ENCODE measurements at regions not wholly inside any gene's neighbourhood (a gene's known extent, or its start where the extent isn't known, plus 50 kb on each side); places are given as distances from the start of the nearest gene placed in this dataset.

GRCh38 chr2:192555740-192556139, 361.0 kb upstream of the TMEFF2 start:
- TF ChIP-seq GABPA (IDR thresholded peaks at IDR 0.05; ENCODE audit: low read depth) (no peak), CTCF (IDR thresholded peaks at IDR 0.05) (no peak), RCOR1 (IDR thresholded peaks at IDR 0.05; ENCODE audit: low read length) (no peak), ZBTB33 (IDR thresholded peaks at IDR 0.05; ENCODE audit: borderline replicate concordance, low read depth) (no peak), POLR2AphosphoS5 (IDR thresholded peaks at IDR 0.05; ENCODE audit: low read depth, low read length) (no peak), SMC3 (IDR thresholded peaks at IDR 0.05; ENCODE audit: low read depth, low read length) (no peak)
